ENCODE measurements at regions not wholly inside any gene's neighbourhood (a gene's known extent, or its start where the extent isn't known, plus 50 kb on each side); places are given as distances from the start of the nearest gene placed in this dataset.

GRCh38 chr4:166680796-166681195 lies 553.5 kb downstream of the SPOCK3 start:
- no peak for TF ChIP-seq CTCF (IDR thresholded peaks at IDR 0.05)
- Mint-ChIP-seq H3K9me3 (peaks cover 5% of the 10 kb centered on the region), H3K4me3 (no peak overlapping the region), H3K4me1 (ENCODE audit: low read depth) (no peaks in the 10 kb centered on the region), H3K27ac (no peak overlapping the region), H3K27me3 (no peaks in the 10 kb centered on the region), H3K36me3 (ENCODE audit: low read depth) (no peaks in the 10 kb centered on the region)
- ChIA-PET CTCF (no interaction called here), POLR2A (no interaction called here)
- DNase-seq (no peak), ATAC-seq (no peak)
- intact Hi-C loops (cut with micrococcal nuclease): no loop called here

GRCh38 chr4:166682200-166682599 lies 552.1 kb downstream of the SPOCK3 start:
- H3K36me3 Mint-ChIP-seq (ENCODE audit: low read depth): no peaks in the 10 kb centered on the region
- no peak for DNase-seq
- TF ChIP-seq CTCF (IDR thresholded peaks at IDR 0.05): no peak
- CTCF ChIA-PET: no interaction called here
- peaks cover 2% of the 10 kb centered on the region for H3K9me3 Mint-ChIP-seq
- H3K27me3 Mint-ChIP-seq: no peaks in the 10 kb centered on the region
- intact Hi-C loops (cut with micrococcal nuclease): no loop called here
- no peaks in the 10 kb centered on the region for H3K4me1 Mint-ChIP-seq (ENCODE audit: low read depth)
- ATAC-seq: no peak
- no peak overlapping the region for H3K4me3 Mint-ChIP-seq
- H3K27ac Mint-ChIP-seq: no peak overlapping the region
- POLR2A ChIA-PET: interaction anchor here (0.6 kb wide), 1 partner anchor 19 kb away, joined by 3 read pairs; no protein-coding TSS in a partner anchor

Data from activated CD8-positive, alpha-beta T cell treated with anti-CD3 and anti-CD28 coated beads for 36 hours (primary cell).